GM21447 (cell line): ENCODE measurements at regions not wholly inside any gene's neighbourhood (a gene's known extent, or its start where the extent isn't known, plus 50 kb on each side); places are given as distances from the start of the nearest gene placed in this dataset.

Experiments
- ATAC-seq: cut with Tn5 transposase; IDR thresholded peaks from one replicate; pipeline ENCODE4 v1.9.1; 2021; ENCODE audit not compliant: unreplicated experiment

DNA sequence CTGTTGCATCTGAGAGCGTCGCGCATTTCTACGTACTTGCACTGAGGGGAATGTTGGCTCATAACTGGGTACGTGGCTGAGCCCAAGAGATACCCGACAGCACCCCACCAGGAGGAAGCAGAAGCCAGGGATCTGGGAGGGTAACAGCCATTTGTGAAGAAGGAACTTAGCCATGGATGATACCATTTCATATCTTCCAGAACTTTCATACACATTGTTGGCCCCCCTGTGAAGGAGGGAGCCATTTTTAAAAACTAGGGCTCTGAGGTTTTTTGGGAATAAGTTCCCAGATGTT lies 101.4 kb upstream of the SLC44A1 start:
- ATAC-seq = no peak

DNA sequence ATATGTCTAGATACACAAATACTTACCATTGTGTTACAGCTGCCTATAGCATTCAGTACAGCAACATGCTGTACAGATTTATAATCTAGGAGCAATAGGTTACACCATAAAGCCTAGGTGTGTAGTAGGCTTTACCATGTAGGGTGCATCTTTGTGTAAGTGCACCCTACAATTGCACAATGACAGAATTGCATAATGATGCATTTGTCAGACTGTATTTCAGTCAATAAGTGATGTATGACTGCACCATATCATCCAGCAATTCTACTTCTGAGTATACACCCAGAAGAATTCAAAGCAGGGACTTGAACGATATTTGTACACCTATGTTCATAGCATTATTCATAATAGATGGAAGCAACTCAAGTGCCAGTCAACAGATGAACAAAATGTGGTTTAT lies 100.4 kb upstream of the SLC44A1 start:
- ATAC-seq = no peak

DNA sequence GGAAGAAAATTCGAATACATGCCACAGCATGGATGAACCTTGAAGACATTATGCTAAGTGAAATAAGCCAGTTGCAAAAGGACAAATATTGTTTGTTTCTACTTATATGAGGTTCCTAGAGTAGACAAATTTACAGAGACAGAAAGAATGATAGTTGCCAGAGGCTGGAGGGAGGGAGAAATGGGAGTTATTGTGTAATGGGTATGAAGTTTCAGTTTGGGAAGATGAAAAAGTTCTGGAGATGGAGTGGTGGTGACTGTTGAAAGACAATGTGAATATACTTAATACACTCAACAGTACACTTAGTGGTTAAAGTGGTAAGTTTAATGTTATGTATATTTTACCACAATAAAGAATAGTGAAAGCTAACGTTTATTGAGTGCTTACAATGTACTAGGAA lies 99.6 kb upstream of the SLC44A1 start:
- ATAC-seq = no peak

DNA sequence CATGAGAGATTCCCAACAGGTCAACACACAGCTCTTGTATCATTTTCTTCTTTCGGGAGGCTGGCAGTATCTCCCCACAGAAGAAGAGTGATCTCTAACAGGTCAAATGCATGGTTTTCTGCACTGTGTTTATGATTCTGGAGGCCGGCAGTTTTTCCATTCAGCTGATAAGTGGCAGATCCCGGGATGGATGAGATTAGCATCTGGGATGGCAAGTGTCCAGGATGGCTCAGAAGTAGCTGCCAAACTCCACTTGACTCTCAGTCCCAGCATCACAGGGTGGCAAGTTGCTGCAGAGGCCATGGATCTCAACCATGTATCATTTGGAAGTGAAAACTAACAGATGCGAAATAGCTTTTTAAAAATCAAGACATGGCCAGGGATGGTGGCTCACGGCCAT lies 97.8 kb upstream of the SLC44A1 start:
- ATAC-seq = no peak

DNA sequence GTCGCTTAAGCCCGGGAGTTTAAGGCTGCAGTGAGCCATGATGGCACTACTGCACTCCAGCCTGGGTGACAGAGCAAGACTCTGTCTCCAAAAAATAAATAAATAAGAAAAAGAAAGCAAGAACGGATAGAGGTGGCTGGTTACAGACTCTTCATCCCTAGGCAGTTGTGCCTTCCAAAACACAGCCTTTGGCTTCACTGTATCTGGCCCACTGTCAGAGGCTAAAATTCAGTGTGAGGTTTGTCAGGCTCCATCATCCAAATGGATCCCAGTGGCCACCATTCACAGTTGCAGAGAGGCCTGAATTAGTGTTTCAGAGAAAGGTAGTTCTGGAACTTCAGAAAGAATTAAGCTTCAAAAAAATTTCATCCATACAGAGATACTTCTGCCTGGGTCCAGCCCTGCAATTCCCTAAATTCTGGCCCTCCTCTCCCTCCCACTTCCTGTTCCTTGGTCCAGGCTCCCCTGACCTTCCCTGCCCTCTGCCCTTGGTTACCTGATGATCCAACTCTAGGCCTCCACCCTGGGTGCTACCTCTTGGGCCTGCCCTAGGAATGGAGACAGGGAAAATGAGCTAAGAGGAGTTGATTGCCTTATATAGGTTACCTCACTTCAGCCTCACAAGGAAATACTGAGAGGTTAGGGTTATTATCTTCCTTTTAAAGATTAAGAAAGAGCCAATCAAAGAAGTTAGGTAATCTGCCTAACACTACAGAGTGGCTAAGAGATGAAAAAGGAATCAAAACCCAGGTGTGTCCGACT lies 97.2 kb upstream of the SLC44A1 start:
- no peak for ATAC-seq

DNA sequence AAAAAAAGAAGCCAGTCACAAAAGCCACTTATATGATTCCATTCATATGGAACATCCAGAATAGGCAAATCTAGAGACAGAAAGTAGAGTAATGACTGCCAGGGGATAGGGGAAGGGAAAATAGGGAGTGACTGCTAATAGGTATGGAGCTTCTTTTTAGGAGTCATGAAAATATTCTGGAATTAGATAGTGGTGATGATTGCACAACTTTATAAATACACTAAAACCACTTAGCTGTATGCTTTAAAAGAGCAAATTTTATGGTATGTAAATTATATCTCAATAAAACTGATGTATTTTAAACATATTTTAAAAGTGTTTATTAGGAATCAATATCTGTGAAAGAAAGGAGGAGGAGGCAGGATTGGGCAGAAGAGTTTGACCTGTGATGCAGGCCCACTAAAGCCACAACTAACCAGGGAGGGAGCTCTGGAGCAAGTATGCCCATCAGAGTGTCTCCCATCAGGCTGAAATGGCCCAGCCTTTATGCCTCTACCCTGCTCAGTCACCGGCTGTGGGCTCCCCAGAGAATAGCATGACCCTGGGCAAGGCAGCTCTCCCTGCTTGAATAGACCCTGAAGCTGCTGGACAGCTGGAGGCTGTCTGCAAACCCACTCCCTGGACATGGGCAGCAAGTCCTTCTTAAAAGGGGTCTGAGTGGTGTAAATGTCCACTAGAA lies 96.0 kb upstream of the SLC44A1 start:
- no peak for ATAC-seq

DNA sequence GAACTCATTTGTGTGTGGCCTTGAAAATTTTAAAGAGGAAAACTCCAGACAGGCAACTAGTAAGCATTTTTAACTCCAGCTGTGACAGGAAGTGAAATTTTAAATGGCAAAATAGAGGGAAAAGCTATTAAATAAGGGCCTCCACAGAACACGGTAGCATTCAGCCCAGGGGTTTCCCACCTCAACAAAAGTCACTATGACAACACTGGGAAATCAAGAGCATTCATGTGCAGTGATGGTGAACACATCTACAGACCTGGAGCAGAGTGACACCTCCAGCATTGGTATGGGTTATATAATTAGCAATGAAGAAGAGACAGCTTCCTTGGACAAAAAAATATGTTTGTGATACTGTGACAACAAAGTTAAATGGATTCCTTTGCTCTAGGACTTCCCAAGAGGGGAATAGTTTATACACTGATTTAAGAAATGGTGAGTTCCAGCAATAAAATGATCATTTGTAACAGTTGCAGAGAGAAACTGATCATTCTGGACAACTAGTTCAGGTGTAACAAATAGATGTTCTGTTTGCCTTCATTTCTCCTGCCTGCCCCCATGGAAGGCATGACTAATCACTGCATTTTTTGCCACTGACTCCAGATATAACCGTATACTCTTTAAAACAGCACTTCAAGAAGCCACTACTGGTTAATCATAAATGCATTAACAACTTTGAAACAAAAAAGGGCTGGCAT lies 93.3 kb upstream of the SLC44A1 start:
- ATAC-seq = peak; percentile 62

DNA sequence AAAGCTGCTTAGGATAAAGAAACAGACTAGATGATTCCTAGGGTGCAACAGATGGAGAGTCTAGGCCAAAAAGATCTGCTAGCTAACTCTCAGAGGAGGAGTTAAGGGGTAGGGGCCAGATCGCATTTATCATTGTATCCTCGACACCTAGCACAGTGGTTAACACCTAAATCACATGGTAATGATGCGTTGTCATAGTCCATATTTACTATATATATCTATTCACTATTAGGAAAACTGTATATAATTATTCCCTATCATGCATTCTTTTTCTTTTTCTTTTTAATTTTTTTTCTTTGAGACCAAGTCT lies 92.8 kb upstream of the SLC44A1 start:
- no peak for ATAC-seq

DNA sequence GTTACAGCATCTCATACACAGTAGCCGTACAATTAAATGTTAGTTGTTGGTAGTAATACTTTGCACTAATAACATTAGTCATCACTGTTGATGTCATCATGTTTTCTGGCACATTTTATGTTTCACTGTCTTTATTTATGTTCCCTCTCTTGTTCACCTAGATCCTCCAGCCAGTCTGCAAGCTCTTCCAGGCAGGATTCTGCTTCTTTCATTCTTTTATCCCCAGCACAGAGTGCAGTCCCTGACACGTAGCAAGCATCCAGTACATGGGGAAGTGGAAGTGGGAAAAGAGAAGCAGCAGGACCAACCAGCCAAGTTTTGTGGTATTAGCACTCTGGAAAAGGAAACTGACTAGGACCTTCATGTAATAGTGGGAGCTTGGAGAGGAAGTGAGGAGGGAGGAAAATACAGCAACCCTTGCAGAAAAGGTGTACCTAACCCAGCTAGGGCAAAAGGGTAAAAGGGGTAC lies 89.7 kb upstream of the SLC44A1 start:
- ATAC-seq = no peak

DNA sequence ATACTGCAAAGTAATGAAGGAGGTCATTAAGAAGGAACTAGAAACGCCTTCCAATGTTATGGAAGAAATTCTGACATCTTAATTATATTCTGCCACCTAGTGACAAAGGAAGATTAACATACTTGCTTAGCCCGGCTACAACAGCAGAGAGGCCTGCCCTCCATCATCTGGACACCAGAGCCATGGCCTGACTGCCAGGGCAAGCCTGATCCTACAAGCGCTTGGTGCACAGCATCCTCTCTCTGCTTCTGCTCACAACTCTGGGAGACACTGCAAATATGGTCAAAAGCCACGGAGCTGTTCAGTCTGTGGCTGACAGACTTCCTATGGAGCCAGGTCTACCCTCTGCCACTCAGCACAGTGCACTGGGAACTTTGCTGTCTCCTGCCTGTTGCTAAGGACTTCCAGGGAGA lies 87.3 kb upstream of the SLC44A1 start:
- peak; percentile 81 for ATAC-seq

DNA sequence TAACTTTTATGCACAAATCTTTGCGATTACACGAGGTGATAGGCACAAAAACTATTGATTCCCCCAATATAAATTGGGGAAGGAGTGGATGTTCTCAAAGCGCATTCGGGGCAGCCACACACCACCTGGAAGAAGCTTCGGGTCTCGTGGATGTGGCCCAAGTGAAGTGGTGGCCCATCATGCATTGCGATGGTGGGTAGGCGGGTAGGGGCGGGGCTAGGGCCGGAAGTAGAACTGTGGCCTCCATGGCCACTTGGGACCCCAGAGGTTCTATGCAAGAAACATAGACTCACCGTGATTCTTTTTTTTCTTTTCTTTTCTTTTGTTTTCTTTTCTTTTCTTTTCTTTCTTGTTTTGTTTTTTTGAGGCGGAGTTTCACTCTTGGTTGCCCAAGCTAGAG lies 86.4 kb upstream of the SLC44A1 start:
- no peak for ATAC-seq

DNA sequence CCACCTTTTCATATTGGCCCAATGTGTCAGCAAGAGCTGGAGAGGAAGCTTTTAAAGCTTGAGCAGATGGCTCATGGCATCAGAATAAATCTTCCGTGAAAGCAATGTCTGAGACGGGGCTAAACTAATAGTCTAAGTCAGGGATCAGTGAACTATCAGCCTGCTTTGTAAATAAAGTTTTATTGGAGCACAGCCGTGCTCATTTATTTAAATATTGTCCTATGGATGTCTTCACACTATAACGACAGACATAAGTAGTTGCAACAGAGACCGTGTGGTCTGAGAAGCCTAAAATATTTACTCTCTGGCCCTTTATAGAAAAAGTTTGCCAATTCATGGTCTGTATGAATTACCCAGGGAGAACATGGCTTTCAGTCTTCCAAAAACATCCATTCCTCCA lies 85.6 kb upstream of the SLC44A1 start:
- no peak for ATAC-seq

DNA sequence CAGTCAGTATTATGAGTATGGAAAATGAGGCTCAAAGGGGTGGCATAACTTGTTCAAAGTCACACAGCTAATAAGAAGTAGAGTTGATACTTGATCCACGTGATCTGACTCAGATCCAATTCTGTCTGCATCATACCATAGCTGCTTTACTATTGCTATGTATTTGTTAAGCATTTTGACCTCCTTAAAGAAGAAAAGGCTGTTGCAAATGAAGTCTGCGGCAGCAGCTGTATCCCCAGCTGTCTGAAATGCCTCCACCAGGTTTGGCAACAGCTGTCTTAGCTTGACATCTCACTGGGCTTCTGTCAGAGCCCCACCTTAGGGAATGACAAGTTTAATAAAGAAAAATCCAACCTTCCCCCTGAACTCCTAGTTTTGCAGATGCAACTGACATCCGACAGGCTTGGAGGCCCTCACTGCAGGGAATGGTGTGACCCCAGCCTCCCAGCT lies 75.6 kb upstream of the SLC44A1 start:
- no peak for ATAC-seq

DNA sequence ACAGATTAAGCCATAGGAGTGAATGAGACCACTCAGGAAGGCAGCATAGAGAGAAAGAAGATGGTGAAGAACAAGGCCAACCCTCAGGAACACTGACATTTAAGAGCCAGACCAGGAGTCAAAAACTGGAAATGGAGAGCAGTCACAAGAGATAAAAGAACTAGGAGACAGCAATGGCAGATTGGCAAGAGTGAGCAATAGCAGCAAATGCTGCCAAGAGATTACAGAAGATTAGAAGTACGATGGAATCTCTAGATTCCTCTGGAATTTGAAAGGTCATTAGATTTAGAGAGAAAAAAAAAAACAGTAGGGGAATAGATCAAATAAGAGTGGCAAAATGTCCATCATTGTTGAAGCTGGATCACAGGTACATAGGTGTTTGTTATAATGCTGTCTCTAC lies 73.4 kb upstream of the SLC44A1 start:
- ATAC-seq = no peak

DNA sequence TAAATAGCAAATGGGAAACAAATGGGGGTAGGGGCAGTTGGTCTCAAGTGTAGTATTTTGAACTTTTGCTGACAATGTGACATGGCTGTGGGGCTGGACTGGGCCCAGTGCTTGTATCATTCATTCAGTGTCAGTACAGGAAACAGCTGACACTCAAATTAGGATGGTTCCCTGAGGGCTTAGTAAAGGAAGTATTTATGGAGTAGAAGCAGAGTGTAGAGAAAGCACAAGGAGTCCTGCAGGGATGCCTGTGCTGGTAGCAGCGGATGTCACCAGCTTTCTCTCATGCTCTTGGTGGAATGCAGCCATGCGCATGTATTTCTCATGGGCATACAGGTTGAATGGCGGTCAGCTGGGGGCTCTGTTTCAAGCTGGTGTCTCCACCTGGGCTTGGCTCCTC lies 72.9 kb upstream of the SLC44A1 start:
- ATAC-seq = no peak

DNA sequence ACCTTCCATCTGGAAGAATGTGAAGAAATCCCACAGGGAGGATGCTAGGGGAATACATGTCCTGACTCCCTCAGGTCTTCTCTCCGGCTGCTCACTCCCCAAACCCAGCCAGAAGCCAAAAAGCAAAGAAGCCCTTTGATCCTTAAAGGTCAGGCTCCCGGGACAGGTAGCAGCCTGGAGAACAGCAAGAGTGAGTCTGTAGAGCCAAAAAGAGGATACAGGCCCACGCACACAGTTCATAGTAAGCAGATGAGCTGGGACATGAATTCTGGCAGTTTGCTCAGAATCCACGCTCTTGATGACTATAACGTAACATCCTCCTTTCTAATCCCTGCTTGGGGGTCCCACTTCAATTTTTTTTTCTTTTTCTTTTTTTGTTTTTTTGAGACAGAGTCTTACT lies 72.0 kb upstream of the SLC44A1 start:
- no peak for ATAC-seq

DNA sequence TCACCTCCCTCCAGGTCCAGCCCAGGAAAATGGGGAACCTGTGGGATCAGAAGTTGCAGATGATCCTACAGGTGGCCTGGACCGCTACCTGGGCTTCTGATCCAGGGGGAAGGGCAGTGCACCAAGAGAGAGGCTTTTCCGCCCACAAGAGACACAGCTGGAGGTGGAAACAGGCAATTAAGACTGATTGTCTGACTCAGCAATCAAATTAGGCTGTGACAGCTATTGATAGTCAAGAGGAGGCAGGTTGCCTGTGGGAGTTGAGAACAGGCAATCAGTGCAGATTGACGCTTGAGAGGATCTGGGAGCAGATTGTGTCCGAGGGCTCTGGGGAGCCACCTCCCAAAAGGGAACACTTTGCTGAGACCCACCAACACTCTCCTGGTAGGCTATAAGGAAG lies 71.1 kb upstream of the SLC44A1 start:
- no peak for ATAC-seq

DNA sequence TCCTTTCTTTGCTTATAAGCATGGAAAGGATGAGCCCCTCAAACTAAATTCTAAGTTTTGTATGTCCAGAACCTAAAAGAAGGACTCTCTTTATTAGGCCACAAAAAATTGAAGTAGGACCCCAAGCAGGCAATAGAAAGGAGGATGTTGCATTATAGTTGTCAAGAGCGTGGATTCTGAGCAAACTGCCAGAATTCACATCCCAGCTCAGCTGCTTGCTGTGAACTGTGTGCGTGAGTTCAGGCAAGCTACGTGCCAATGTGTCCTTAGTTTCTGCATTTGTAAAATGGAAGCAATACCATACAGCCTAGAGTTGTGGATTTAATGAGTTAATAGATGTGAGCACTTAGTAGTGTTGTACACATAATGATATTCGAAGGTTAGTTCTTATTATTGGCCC lies 70.6 kb upstream of the SLC44A1 start:
- ATAC-seq = no peak

DNA sequence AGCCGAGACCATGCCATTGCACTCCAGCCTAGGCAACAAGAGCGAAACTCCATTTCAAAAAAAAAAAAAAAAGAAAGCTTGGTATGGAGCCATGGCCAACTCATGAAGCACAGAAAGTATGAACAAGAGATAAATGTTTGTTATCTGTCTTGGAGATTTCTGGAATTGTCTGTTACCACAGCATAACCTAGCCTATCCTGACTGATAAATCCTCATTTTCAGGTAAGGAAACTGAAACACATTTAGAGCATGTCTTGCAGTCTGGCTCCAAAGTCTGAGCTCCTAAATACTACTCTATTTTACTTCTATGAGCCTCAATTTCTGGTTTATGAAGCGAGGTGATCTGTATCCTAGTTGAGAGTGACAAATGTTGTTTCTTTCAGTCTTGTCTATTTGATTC lies 68.3 kb upstream of the SLC44A1 start:
- no peak for ATAC-seq

DNA sequence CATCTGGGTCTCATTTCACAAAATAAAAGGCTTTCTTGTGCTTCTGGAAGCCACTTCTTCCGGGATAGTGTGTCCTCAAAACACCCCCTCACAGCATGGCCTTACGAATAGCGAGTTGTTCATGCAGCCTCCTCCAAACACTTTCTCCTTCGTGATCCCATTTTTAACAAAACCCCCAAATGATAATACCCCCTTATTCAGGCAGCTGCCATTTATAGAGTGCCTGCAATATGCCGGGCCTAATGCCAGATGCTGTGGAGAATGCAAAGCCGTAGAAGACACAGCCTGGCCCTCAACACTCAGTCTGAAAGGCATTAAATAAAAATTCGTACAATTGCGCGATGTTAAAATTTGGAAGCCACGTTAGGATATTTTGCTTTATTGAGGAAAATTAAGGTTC lies 66.4 kb upstream of the SLC44A1 start:
- ATAC-seq = no peak

DNA sequence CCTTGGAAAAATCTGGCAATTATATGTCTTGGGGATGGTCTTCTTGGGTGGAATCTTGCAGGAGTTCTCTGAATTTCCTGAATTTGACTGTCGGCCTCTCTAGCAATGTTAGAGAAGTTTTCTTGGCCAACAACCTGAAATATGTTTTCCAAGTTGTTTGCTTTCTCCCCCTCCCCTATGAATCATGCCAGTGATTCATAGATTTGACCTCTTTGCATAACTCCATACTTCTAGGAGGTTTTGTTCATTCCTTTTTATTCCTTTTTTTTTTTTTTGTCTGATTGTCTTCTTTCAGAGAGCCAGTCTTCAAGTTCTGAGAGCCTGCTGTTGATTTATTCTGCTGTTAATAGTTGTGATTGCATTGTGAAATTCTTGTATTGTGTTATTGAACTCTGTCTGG lies 56.7 kb upstream of the SLC44A1 start:
- no peak for ATAC-seq

DNA sequence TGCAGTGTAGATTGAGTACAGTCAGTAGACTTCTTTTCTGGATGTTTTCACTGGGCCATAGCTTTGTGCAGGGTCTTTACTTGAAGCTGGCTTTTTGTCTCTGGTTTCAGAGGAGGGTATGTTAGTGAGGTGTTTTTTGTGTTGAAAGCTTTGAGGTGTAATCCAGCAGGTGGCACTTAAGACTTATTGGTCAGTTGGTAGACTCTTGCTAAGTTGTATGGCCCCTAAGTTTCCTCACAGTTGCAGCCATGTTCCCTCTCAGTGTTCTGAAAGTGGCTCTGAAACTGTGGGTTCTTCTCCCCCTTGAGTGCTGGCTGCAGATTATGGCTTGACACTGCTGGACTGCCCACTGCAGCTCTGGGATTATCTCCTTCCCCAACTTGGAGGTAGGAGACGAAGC lies 55.7 kb upstream of the SLC44A1 start:
- no peak for ATAC-seq
